Activated B cell treated with CpG ODN at 0.5 μM for 24 hours (primary cell): ENCODE measurements at regions not wholly inside any gene's neighbourhood (a gene's known extent, or its start where the extent isn't known, plus 50 kb on each side); places are given as distances from the start of the nearest gene placed in this dataset.

ENCODE experiments used
- ATAC-seq: fragments of 200-7000 bp; cut with Tn5 transposase; one replicate; pipeline ENCODE4 v1.10.0; 2021; ENCODE audit warnings: low read depth, mild to moderate bottlenecking, moderate library complexity
- CTCF ChIA-PET: fragments of 350-600 bp; sonication (Branson Sonifier 250); formaldehyde crosslinking; loops from one replicate; lab custom pipeline; 2021; ENCODE audit warnings: antibody characterized with exemption; lab: Charles Lee
- POLR2A ChIA-PET: fragments of 350-600 bp; sonication (Branson Sonifier 250); formaldehyde crosslinking; loops from one replicate; lab custom pipeline; 2021; ENCODE audit warnings: antibody characterized with exemption; lab: Charles Lee
- DNase-seq: peaks from one replicate; pipeline ENCODE4 v3.0.0; 2022
- H3K27ac Mint-ChIP-seq: one replicate; pipeline ENCODE4 v1.8.0; 2020; ENCODE audit warnings: mixed read lengths
- H3K27me3 Mint-ChIP-seq: one replicate; pipeline ENCODE4 v1.8.0; 2021; ENCODE audit warnings: mixed read lengths
- H3K36me3 Mint-ChIP-seq: one replicate; pipeline ENCODE4 v1.8.0; 2021; ENCODE audit warnings: low read depth, mixed read lengths
- H3K4me1 Mint-ChIP-seq: one replicate; pipeline ENCODE4 v1.8.0; 2021; ENCODE audit warnings: mixed read lengths
- H3K4me3 Mint-ChIP-seq: one replicate; pipeline ENCODE4 v1.8.0; 2020; ENCODE audit warnings: mild to moderate bottlenecking, mixed read lengths
- H3K9me3 Mint-ChIP-seq: one replicate; pipeline ENCODE4 v1.8.0; 2020; ENCODE audit warnings: mixed read lengths
- CTCF ChIP-seq: fragments of 200-600 bp; IDR thresholded peaks from one replicate; pipeline ENCODE4 v1.8.0; 2022; ENCODE audit warnings: antibody characterized with exemption, mild to moderate bottlenecking
- intact Hi-C: fragments of 100-400 bp; cut with micrococcal nuclease; formaldehyde crosslinking; loops from one replicate; pipeline ENCODE4 v1.15.1; 2024

DNA sequence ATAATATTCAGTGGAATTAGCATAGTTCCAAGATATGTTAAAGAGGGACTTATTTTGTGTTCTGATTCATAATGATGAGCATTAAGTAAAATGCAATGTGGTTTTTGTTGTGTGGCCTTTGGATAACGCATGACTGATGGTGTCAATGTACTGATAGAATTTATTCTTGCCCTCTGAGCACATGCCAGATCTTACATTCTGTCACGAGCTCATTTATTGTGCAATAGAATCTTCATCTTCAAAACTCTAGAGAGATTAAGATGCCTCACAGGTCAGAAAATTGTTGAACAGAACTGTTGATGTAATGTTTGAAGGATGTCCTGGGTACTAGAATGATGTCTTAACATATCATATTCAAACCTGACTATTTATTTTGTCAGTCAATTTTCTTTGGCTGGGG, 148.0 kb upstream of the HTR2A start:
- no peak for DNase-seq

DNA sequence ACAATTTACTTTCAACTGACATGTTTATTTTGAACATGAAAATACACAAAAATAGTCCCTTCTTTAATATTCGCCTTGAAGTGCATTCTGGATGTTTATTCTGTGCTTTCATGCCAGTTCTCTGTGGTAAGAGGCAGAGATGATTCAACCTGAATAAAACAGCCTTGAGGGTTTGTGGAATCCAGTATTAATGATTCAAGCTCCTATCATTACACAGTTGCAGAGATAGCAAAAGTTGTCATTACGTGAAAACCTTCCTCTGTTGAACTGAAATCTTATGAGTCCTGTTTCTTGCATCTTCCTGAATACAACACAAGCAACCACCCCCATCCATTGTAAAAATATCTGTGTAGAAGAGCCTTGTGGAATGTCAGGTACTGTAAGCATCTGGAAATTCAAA, 142.3 kb upstream of the HTR2A start:
- ATAC-seq = no peak
- TF ChIP-seq CTCF = no peak
- ChIA-PET POLR2A (no interaction called here), CTCF (no interaction called here)
- DNase-seq = no peak
- no peak overlapping the region for H3K27ac Mint-ChIP-seq
- H3K36me3 Mint-ChIP-seq = no peaks in the 10 kb centered on the region
- peaks cover 11% of the 10 kb centered on the region for H3K4me1 Mint-ChIP-seq
- no peak overlapping the region for H3K4me3 Mint-ChIP-seq
- no peaks in the 10 kb centered on the region for H3K9me3 Mint-ChIP-seq
- H3K27me3 Mint-ChIP-seq = peaks cover 11% of the 10 kb centered on the region
- intact Hi-C loops = no loop called here

More for the DNA sequence above, 148.0 kb upstream of the HTR2A start:
- peaks cover 10% of the 10 kb centered on the region for H3K27me3 Mint-ChIP-seq
- intact Hi-C loops = no loop called here
- H3K4me1 Mint-ChIP-seq = no peaks in the 10 kb centered on the region
- ATAC-seq = no peak
- H3K4me3 Mint-ChIP-seq = no peak overlapping the region
- CTCF ChIA-PET = no interaction called here
- no peak overlapping the region for H3K27ac Mint-ChIP-seq
- no peaks in the 10 kb centered on the region for H3K9me3 Mint-ChIP-seq
- POLR2A ChIA-PET = no interaction called here
- H3K36me3 Mint-ChIP-seq = no peaks in the 10 kb centered on the region
- TF ChIP-seq CTCF = no peak

- no peak for TF ChIP-seq CTCF
- DNase-seq = no peak
- Mint-ChIP-seq H3K4me1 (peaks cover 11% of the 10 kb centered on the region), H3K27ac (no peak overlapping the region), H3K36me3 (no peaks in the 10 kb centered on the region), H3K27me3 (peaks cover 9% of the 10 kb centered on the region), H3K9me3 (no peaks in the 10 kb centered on the region), H3K4me3 (no peak overlapping the region)
- POLR2A ChIA-PET = no interaction called here
- intact Hi-C loops = no loop called here
- ATAC-seq = no peak
- CTCF ChIA-PET = no interaction called here
These were observed 141.3 kb upstream of the HTR2A start for GRCh38 chr13:47038188-47038587.

DNA sequence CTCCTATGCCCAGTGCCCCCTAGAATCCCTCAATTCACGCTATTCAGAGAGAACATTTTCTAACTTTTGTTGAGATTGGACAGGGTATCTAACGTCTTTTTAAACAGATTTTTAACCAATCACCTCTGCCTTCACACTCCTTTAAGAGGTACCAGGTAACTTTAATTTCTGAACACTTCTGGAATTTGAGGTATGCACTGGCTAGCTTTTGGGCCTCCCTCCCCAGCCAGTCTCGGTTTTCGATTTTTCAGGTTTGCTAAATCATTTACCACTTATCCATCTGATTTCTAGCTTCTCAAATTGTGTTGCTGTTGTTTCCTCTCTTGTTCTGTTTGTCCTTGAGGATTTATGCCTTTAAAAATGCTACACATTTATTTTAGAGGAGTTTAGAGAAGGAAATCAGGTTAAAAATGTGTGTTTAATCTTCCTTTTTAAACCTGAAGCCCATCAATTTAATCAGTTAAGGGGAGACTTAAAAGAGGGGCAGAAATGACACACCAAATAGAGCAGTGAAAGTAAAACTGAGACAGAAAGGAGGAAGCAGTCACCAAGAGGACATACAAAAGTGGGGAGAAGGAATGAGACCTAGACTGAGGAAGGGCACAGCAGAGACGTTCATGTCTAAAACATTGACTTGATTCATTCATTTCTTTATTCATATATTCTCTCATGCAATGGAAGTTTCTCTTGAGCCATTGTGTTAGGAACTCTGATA, 139.6 kb upstream of the HTR2A start:
- H3K27ac Mint-ChIP-seq = peak overlapping the region; percentile 54
- DNase-seq (no peak), ATAC-seq (peak; percentile 81)
- no peaks in the 10 kb centered on the region for H3K9me3 Mint-ChIP-seq
- intact Hi-C loops = loop anchor here (2.0 kb wide), 1 partner anchor 54 kb away; no protein-coding TSS in a partner anchor
- POLR2A ChIA-PET = no interaction called here
- CTCF ChIA-PET = no interaction called here
- H3K4me3 Mint-ChIP-seq = no peak overlapping the region
- H3K4me1 Mint-ChIP-seq = peaks cover 11% of the 10 kb centered on the region
- H3K36me3 Mint-ChIP-seq = no peaks in the 10 kb centered on the region
- H3K27me3 Mint-ChIP-seq = peaks cover 9% of the 10 kb centered on the region
- TF ChIP-seq CTCF = no peak

DNA sequence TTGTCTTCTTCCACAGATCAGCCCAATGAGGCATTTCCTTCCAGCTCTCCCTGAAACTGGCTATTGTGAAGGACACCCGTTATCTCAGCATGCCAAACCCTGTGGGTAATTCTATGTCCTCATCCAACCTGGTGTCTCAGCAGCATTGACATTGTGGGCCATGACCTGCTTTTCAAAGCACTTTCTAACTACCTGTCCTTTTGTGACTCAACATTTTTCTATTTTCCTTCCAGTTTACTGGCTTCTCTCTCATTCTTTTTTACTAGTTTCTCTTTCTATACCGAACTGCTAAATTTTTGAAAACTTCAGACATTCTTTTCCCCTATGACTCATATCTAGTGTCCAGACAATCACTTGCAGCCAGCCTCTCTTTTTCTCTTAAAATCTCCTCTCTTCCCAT, 136.4 kb upstream of the HTR2A start:
- Mint-ChIP-seq H3K4me1 (peaks cover 11% of the 10 kb centered on the region), H3K27ac (no peak overlapping the region), H3K9me3 (no peaks in the 10 kb centered on the region), H3K27me3 (peaks cover 4% of the 10 kb centered on the region), H3K36me3 (no peaks in the 10 kb centered on the region), H3K4me3 (no peak overlapping the region)
- ChIA-PET CTCF (no interaction called here), POLR2A (no interaction called here)
- TF ChIP-seq CTCF = no peak
- ATAC-seq (no peak), DNase-seq (no peak)
- intact Hi-C loops = no loop called here
